SJCRH30 (cell line): ENCODE measurements at regions not wholly inside any gene's neighbourhood (a gene's known extent, or its start where the extent isn't known, plus 50 kb on each side); places are given as distances from the start of the nearest gene placed in this dataset.
"Not testable (repeated sequence)": the region's sequence is repeated elsewhere in the genome, so short reads cannot be mapped to it uniquely, and the experiment has no call there.

Source experiments
- DNase-seq, 2 experiments: peaks; one replicate each; pipeline ENCODE4 v3.0.0-alpha.2; 2015 to 2020
- H3K27ac ChIP-seq: fragments of 250-450 bp; sonication (Bioruptor Pico); 2 replicates; pipeline ENCODE4 v1.5.1; 2020; ENCODE audit warnings: mild to moderate bottlenecking, moderate library complexity
- H3K27me3 ChIP-seq: fragments of 250-450 bp; sonication (Bioruptor Pico); 2 replicates; pipeline ENCODE4 v1.5.1; 2020; ENCODE audit warnings: mild to moderate bottlenecking, moderate library complexity
- H3K36me3 ChIP-seq: fragments of 250-450 bp; sonication (Bioruptor Pico); 2 replicates; pipeline ENCODE4 v1.5.1; 2020; ENCODE audit warnings: mild to moderate bottlenecking, moderate library complexity
- H3K4me1 ChIP-seq: fragments of 250-450 bp; sonication (Bioruptor Pico); 2 replicates; pipeline ENCODE4 v1.5.1; 2020; ENCODE audit warnings: mild to moderate bottlenecking, moderate library complexity
- H3K4me3 ChIP-seq: fragments of 250-450 bp; sonication (Bioruptor Pico); 2 replicates; pipeline ENCODE4 v1.5.1; 2020; ENCODE audit warnings: mild to moderate bottlenecking, moderate library complexity
- H3K9me3 ChIP-seq: fragments of 250-450 bp; sonication (Bioruptor Pico); replicated peaks from 2 replicates; pipeline ENCODE4 v1.5.1; 2020; ENCODE audit warnings: mild to moderate bottlenecking, moderate library complexity

- no peak overlapping the region for H3K27ac ChIP-seq
- no peaks in the 10 kb centered on the region for H3K9me3 ChIP-seq
- H3K4me3 ChIP-seq, result no peak overlapping the region
- no peaks in the 10 kb centered on the region for H3K36me3 ChIP-seq
- H3K27me3 ChIP-seq, result no peaks in the 10 kb centered on the region
- peak; percentile 55 to 58 for DNase-seq
- no peaks in the 10 kb centered on the region for H3K4me1 ChIP-seq
Observed at GRCh38 chr15:77944002-77944867, 133.3 kb downstream of the TBC1D2B start.

- no peaks in the 10 kb centered on the region for H3K36me3 ChIP-seq
- no peak overlapping the region for H3K27ac ChIP-seq
- H3K27me3 ChIP-seq, result no peaks in the 10 kb centered on the region
- no peaks in the 10 kb centered on the region for H3K9me3 ChIP-seq
- H3K4me1 ChIP-seq, result no peaks in the 10 kb centered on the region
- no peak for DNase-seq
- H3K4me3 ChIP-seq, result no peak overlapping the region
Observed at GRCh38 chr15:77942611-77943211, 134.8 kb downstream of the TBC1D2B start.

DNA sequence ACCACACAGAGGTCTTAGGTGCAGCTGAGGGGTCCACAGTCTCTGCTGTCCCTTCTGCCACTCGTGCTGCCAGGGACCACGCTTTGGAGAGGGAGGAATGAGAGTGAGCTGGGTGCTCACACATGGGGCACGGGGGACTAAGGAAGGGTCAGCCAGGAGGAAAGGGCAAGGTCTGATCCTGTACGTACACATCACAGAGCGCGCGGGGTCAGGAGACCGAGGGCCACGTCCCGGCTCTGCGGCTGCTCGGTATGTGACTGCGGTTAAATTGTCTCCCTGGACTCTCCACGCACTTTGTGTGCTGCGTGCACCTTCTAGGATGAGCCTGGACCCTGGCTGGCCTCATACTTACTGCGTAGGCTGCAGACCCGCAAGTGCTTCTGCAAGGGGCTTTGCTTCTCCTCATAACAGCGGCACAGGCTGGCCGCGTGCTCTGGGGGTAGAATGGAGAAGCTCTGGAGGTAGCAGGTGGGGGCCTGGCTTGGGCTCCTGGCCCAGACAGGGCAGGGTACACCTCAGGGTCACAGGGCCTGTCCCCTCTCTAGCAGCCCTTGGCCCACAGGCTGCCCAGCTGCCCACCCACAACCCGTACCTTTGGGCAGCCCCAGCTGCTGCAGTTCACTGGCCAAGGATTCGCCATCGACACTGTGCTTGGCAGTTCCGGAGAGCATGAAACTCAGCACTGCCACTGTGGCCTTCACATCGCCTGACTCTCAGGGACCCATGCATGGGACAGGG lies 136.3 kb downstream of the TBC1D2B start:
- H3K36me3 ChIP-seq, DNase-seq, H3K4me3 ChIP-seq, H3K27ac ChIP-seq, H3K4me1 ChIP-seq, H3K9me3 ChIP-seq, H3K27me3 ChIP-seq: not testable (repeated sequence)

GRCh38 chr15:77940381-77940947 lies 137.0 kb downstream of the TBC1D2B start:
- no peak for DNase-seq
- no peaks in the 10 kb centered on the region for H3K9me3 ChIP-seq

DNA sequence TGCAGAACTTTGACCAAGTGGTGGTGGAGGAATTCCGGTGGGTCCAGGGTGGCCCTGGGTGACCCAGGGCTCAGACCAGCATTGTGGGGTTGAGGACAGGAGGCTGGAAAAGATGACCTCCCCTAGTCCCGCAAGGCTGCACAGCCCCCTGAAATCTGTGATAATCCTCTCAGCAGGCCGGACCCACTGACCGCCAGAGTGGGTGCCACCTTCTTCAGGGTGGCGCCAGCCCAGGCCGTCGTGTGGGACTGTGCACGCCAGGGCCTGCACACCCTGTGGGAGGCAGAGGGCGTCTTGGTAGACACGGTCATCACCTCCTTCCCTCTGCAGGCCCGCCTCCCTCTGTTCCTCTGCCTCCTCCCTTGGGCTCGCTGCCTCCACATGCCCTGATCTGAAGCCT lies 137.7 kb downstream of the TBC1D2B start:
- no peaks in the 10 kb centered on the region for H3K36me3 ChIP-seq
- H3K27ac ChIP-seq, result no peak overlapping the region
- H3K4me3 ChIP-seq, result no peak overlapping the region
- H3K4me1 ChIP-seq, result no peaks in the 10 kb centered on the region
- DNase-seq, result no peak
- no peaks in the 10 kb centered on the region for H3K9me3 ChIP-seq
- no peaks in the 10 kb centered on the region for H3K27me3 ChIP-seq

More at GRCh38 chr15:77940381-77940947, 137.0 kb downstream of the TBC1D2B start:
- no peak overlapping the region for H3K27ac ChIP-seq
- H3K27me3 ChIP-seq, result no peaks in the 10 kb centered on the region
- no peaks in the 10 kb centered on the region for H3K36me3 ChIP-seq
- H3K4me3 ChIP-seq, result no peak overlapping the region
- no peaks in the 10 kb centered on the region for H3K4me1 ChIP-seq

DNA sequence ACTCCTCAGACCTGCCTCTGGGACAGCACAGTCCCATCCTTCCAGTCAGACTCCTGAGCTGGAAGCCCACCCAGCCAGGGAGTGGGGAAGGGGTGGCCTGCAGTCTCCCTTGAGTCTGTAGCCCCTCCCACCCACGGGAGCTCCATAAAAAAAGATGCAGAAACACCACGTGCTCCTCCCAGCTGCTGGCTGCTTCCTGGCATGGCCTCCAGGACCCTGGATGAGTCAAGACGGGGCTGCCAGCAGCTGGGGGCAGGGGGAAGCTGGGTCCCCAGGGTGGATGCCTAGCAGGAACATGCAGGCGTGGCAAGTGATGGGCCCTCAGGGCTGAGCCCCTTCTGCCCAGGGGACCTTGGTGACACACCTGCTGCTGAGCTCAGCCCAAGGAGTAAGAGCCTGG lies 138.5 kb downstream of the TBC1D2B start:
- not testable (repeated sequence) for H3K27ac ChIP-seq, H3K9me3 ChIP-seq, H3K36me3 ChIP-seq, H3K4me1 ChIP-seq, H3K27me3 ChIP-seq, H3K4me3 ChIP-seq
- DNase-seq, result peak; percentile 45

- not testable (repeated sequence) for H3K27me3 ChIP-seq, DNase-seq, H3K4me3 ChIP-seq, H3K9me3 ChIP-seq, H3K36me3 ChIP-seq, H3K27ac ChIP-seq, H3K4me1 ChIP-seq
Observed at GRCh38 chr15:77938546-77938945, 139.0 kb downstream of the TBC1D2B start.

DNA sequence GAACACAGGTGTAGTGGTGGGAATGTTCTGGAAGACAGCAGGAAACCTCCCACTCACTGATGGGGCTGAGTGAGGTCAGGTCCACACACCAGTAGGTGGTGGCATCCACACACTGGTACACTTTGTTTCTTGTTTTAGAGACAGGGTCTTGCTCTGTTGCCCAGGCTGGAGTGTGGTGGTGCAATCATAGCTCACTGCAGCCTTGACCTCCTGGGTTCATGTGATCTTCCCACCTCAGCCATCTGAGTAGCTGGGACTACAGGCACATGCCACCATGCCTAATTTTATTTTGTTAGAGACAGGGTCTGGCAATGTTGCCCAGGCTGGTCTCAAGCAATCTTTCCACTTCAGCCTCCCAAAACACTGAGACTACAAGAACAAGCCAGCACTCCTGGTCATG lies 140.9 kb downstream of the TBC1D2B start:
- H3K27ac ChIP-seq, H3K4me3 ChIP-seq, H3K9me3 ChIP-seq, H3K36me3 ChIP-seq, H3K27me3 ChIP-seq, H3K4me1 ChIP-seq, DNase-seq: not testable (repeated sequence)

DNA sequence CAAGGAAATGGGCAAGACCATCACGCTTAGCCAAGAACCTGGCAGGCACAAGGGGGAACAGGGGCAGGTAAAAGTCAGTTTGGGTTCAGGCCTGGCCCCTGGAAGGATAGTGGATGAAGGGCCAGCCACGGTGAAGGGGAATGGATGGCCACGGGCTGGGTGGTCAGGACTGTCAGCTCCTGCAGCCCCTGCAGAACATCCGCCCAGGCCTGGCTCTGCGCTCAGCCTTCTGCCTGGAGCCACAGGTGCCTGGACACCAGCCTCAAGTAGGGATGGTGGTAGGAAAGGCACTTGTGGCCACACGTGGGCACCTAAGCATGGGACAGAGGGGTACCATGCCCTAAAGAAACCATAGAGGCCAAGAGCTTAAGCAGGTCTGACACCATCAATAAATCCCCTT lies 143.0 kb downstream of the TBC1D2B start:
- not testable (repeated sequence) for H3K9me3 ChIP-seq, H3K36me3 ChIP-seq, H3K27me3 ChIP-seq, DNase-seq, H3K27ac ChIP-seq, H3K4me3 ChIP-seq, H3K4me1 ChIP-seq

DNA sequence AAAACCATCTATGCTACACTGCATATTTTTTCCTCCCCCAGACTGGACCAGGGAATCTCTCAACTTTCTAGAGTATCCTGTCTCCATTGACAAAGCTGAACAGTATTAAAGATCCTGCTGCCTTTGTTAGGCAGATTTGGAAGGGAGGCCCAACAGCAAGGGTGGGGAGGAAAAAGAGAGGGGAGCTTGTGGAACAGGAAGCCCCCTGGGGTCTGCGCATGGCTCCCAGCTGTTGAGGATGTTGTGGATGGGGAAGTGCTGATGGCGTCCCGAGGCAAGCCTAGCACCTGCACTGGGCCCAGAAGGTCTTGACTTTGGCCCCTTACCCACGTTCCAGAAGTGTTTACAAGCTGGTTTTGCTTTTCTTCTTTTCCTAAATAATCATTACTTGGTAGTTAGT lies 146.6 kb downstream of the TBC1D2B start:
- not testable (repeated sequence) for H3K9me3 ChIP-seq, H3K27me3 ChIP-seq, H3K36me3 ChIP-seq, DNase-seq, H3K4me1 ChIP-seq, H3K4me3 ChIP-seq, H3K27ac ChIP-seq

DNA sequence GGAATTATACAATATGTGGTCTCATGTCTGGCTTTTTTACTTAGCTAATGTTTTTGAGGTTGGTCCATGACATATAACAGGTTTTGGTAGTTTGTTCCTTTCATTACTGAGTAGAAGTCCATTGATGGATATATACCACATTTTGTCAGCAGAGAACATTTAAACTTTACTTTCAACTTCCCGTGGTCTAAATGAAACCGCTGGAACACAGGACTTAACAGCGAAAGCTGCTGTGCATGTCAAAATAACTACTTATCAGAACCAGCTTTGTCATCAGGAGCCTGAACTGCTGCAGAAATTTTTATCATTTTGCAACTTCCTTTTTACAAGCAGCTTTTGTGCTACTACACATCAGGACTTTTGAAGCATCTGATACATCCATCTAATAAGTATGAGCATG lies 147.0 kb downstream of the TBC1D2B start:
- H3K4me3 ChIP-seq, H3K27ac ChIP-seq, H3K36me3 ChIP-seq, H3K27me3 ChIP-seq, H3K4me1 ChIP-seq, DNase-seq, H3K9me3 ChIP-seq: not testable (repeated sequence)

- not testable (repeated sequence) for H3K4me1 ChIP-seq, H3K4me3 ChIP-seq, H3K27me3 ChIP-seq, H3K27ac ChIP-seq, H3K9me3 ChIP-seq, H3K36me3 ChIP-seq
- peak; percentile 39 to 57 for DNase-seq
Observed at GRCh38 chr15:77926789-77927188, 150.7 kb downstream of the TBC1D2B start.

GRCh38 chr15:77926296-77926695 lies 151.2 kb downstream of the TBC1D2B start:
- not testable (repeated sequence) for H3K27me3 ChIP-seq, DNase-seq, H3K27ac ChIP-seq, H3K36me3 ChIP-seq, H3K4me3 ChIP-seq, H3K4me1 ChIP-seq, H3K9me3 ChIP-seq

DNA sequence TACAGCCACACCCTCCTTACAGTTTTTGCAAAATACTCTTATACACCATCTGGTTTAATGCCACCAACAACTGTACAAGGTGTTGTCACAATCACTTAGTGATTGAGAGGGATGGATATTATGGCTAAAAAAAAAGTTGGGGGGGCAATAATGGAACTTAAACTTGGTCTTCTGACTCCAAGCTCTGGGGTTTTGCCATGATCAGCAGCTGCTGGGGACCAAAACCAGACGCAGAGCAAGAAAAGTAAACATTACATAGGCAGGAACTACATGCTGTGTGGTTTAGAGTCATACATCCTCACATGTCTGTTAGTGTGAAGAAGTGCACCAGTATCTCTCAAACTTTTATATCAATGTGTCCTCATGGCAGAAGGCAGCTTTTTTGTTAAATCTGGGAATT lies 152.4 kb downstream of the TBC1D2B start:
- not testable (repeated sequence) for DNase-seq, H3K36me3 ChIP-seq, H3K9me3 ChIP-seq, H3K4me3 ChIP-seq, H3K4me1 ChIP-seq, H3K27me3 ChIP-seq, H3K27ac ChIP-seq

DNA sequence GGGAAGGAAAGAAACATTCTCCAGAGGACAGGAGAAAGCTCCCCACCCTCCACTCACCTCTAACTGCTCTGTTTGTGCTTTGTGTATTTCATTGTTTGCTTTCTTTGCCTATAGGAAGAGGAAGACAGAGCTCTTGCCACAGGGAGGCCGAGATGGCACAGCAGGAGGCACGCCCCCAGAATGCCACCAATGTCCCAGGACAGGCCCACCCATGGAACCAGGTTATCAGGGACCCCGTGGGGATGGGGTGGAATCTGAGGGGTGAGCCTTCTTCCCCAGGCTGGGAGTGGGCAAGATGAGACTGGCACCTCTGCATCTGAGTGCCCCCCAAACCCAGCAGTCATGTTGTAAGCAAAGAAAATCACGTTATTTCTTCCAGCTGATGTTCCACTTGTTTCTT lies 155.8 kb downstream of the TBC1D2B start:
- no peaks in the 10 kb centered on the region for H3K27me3 ChIP-seq
- DNase-seq, result no peak
- H3K36me3 ChIP-seq, result no peaks in the 10 kb centered on the region
- H3K9me3 ChIP-seq, result no peaks in the 10 kb centered on the region
- no peaks in the 10 kb centered on the region for H3K4me1 ChIP-seq
- no peak overlapping the region for H3K27ac ChIP-seq
- H3K4me3 ChIP-seq, result no peak overlapping the region
